ENCODE measurements at regions not wholly inside any gene's neighbourhood (a gene's known extent, or its start where the extent isn't known, plus 50 kb on each side); places are given as distances from the start of the nearest gene placed in this dataset.

DNA sequence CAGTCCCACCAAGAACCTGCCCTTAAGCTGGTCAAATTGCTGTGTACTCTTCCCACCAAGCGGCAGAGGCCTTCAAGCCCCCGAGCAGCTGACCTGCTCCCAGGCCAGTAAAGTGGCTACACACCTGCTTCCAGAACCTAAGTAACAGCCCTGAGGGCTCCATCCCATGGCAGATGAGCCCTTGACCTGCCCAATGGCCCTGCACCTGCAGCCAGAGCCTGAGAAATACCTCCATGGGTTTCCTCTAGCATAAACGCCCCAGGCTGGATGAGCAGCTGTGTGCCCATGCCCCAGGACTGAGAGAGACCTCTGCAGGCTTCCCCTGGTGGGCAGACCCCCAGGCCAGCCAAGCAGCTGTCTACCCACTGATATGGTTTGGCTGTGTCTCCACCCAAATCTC is 123.0 kb upstream of the LAMA2 start:
- no peak for TF ChIP-seq POLR2A (IDR thresholded peaks at IDR 0.05)
- TF ChIP-seq, protein P1, sequence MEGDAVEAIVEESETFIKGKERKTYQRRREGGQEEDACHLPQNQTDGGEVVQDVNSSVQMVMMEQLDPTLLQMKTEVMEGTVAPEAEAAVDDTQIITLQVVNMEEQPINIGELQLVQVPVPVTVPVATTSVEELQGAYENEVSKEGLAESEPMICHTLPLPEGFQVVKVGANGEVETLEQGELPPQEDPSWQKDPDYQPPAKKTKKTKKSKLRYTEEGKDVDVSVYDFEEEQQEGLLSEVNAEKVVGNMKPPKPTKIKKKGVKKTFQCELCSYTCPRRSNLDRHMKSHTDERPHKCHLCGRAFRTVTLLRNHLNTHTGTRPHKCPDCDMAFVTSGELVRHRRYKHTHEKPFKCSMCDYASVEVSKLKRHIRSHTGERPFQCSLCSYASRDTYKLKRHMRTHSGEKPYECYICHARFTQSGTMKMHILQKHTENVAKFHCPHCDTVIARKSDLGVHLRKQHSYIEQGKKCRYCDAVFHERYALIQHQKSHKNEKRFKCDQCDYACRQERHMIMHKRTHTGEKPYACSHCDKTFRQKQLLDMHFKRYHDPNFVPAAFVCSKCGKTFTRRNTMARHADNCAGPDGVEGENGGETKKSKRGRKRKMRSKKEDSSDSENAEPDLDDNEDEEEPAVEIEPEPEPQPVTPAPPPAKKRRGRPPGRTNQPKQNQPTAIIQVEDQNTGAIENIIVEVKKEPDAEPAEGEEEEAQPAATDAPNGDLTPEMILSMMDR (IDR thresholded peaks at IDR 0.05), result no peak
